ENCODE measurements at regions not wholly inside any gene's neighbourhood (a gene's known extent, or its start where the extent isn't known, plus 50 kb on each side); places are given as distances from the start of the nearest gene placed in this dataset.

DNA sequence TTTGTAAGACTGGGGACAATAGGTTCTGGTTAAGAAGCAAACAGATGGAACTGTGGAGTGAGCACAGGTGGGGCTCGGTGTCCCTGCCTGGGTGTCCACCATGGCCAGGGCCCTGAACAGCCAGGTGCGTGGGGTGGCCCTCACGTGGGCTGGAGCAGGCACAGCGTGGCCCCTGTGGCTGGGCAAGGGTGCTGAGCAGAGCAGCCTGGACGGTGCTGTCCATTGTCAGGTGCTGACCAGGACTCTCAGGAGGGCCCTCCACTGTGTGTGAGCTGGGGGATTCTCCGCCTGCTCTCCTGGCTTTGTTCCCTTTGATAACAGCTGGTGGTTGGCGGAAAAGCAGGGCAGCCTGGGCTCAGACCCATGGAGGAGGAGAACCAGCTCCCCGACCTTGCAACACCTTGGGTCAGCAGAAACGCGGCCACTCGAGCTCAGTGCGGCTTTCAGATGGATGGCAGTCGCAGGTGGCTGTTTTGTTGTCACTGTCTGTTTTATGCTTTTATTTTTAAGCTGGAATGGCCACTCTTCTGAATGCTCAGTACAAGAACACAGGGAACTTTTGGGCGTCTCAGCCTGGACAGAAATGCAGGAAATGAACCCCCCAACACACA, 273.9 kb upstream of the ADARB2 start:
- DNase-seq (ENCODE audit: low spot score) = peak; percentile 9
- in situ Hi-C loops (cut with HindIII; ENCODE audit: low sequenced_read_pairs) = no loop called here

DNA sequence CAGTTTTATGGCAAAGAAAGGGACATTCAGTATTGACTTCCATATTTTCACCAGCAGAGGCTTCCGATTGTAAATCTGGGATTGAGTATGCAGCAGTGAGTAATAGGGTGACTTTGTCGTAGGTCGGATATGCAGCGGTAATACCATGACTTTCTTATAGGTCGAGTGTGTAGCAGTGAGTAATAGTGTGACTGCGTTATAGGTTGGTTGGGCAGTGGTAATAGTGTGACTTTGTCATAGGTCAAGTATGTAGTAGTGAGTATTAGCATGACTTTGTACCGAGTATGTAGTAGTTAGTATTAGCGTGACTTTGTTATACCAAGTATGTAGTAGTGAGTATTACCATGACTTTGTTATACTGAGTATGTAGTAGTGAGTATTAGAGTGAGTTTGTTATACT, 268.2 kb upstream of the ADARB2 start:
- DNase-seq (ENCODE audit: low spot score) = no peak
- in situ Hi-C loops (cut with HindIII; ENCODE audit: low sequenced_read_pairs) = no loop called here

DNA sequence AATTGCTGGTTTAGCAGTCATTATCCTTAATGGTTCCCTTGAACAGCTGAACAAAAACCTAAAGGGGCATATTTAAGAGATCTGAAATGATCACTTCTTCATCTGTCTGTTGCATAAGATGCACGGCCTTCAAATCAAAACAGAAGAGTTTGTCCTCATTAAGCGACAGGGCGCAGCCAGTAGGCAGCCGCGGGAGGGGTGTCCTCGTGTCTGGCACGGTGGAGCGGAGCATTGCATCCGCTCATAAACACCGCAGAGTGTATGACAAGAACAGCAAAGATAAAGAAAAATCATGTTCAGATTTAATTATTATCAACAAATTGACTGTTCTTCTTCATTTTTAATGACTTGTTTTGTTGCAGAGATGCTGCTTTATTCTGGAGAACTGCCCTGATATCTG, 255.6 kb upstream of the ADARB2 start:
- no peak for DNase-seq (ENCODE audit: low spot score)
- in situ Hi-C loops (cut with HindIII; ENCODE audit: low sequenced_read_pairs) = no loop called here

DNA sequence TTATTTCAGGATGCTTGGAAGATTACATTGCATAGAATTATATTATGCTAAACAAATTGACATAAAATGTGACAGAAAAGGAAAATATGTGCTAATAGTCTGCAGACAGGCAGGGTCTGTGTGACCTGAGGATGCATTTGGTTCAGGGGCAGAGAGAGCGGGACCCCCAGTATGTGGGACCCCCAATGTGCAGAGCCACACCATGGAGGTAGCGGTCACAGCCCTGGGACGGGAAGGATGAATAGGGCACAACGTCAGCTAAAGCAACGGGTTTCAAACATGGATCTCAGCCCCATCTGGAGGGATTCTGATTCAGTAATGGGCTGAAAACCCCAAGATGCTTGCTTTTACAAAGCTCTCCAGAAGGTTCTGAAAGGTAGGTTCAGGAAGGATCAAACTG, 251.8 kb upstream of the ADARB2 start:
- no peak for DNase-seq (ENCODE audit: low spot score)
- in situ Hi-C loops (cut with HindIII; ENCODE audit: low sequenced_read_pairs) = no loop called here

DNA sequence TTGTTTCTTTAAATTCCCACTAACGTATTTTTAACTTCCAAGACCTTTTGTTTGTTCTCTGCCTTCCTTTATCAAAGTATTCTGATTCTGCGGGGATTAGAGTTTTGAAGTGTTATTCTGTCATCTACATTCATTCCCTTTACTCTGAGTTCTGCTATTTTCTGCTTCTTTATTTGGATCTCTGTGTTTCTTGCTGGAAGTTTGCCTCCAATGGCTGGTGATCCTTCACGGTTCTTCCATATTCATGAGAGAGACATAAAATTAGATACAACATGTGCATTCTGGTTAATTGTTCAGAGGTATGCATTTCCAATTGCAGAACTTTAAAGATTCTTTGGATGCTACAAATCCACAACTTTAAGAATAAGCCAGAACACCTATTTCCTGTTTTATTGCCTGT, 244.7 kb upstream of the ADARB2 start:
- in situ Hi-C loops (cut with HindIII; ENCODE audit: low sequenced_read_pairs) = no loop called here
- DNase-seq (ENCODE audit: low spot score) = no peak

DNA sequence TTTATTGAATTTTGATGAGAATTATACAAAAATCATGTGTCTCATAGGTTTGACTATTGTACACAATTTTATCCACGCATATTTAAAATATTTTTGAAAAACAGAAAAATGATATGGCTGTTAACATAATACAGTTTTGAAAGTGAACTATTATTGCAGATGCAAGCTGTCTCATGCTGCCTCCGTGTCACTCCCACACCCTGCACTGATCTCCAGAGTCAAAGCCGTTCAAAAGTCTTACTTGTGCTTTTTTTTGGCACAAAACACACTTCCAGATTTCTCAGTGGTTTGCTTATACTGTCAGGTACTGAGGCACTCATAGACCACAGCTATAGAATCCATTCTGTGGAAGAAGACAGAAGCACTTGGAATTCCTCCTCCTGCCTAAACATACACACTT, 243.1 kb upstream of the ADARB2 start:
- in situ Hi-C loops (cut with HindIII; ENCODE audit: low sequenced_read_pairs) = no loop called here
- DNase-seq (ENCODE audit: low spot score) = no peak

DNA sequence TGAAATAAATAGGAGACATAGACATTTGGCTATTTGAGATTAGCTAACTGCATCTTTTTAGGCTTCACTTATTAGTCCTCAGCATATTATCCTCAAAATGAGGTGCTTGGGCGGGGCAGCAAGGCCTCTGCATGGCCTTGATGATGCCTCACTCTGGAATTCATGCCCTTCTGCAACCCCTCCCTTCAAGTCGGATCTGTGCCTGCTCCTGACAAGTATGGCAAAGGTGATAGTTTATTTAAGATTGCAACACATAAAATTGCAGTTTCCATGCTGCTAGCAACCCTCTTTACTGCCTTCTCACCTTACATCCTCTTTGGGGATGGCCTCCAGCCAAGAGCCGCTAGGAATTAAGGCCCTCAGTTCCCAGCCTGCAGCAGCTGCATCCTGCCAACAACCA, 241.3 kb upstream of the ADARB2 start:
- in situ Hi-C loops (cut with HindIII; ENCODE audit: low sequenced_read_pairs) = no loop called here
- no peak for DNase-seq (ENCODE audit: low spot score)

DNA sequence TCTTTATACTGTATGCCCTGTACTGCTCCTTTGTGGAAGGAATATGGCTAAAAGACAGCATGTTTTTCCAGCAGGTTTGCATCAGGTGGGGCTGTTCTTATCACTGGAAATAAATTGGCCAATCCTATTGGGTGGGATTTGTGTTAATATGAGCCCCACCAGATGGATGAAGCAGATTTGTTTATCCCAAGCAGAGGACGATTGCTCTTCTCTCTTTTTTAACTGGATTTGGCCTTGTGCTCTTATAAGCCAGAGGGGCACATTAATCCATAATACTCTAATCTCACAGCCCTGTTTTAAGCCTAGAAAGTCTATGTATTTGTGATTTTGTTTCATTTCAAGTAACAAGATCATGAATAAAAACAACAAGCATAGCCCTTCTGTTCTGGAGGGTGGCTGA, 240.1 kb upstream of the ADARB2 start:
- no peak for DNase-seq (ENCODE audit: low spot score)
- in situ Hi-C loops (cut with HindIII; ENCODE audit: low sequenced_read_pairs) = no loop called here

DNA sequence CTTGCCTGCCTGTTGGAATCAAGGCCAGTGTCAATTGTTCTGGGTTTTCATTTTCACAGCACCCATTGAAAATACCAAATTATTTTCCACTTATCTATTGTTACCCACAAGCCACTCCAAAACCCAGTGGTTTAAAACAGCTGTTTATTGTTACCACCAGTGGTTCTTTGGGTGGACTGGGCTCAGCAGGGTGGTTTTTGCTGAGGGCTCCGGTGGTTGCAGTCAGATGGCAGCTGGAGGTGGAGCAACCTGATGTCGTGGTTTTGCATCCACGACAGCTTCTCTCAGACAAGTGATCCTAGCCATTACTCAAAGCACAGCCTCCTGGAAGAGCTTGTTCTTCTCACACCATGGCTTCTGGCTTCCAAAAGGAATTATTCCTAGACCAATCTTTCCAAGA, 235.1 kb upstream of the ADARB2 start:
- in situ Hi-C loops (cut with HindIII; ENCODE audit: low sequenced_read_pairs) = no loop called here
- no peak for DNase-seq (ENCODE audit: low spot score)

DNA sequence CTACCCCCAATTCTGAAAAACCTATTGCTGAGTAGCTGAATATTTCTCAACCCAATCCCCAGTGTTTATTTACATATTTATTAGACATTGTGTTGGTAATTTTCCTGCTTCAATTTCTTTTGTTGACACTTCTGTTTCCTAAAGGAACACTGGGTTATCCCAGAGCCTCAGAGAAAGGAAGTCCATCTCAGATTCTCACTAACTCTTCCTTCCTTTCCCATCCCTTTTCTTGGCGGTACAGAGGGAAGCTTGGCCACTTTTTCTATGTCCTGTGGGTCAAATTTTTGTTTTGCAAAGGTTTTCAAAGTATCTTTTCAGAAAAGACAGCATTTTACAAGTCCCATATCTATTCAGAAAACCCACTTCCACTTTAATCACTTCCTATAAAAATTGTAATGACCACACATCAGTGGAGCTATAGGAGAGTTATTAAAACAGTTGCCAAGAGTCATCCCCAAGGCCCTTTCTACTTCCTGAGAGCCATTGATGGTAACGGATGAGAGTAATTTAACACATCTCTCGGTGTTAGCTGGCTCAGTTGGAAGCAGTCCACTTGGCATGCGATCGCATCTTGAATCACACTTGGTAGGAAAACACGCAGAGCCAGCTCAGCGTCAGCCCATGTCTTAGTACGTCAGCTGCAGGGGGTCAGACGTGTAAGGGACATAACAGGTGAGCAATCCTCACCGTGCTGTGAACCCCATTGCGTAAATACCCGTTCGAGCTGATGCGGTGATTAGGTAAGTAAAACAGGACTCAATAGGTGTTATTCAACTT, 231.1 kb upstream of the ADARB2 start:
- in situ Hi-C loops (cut with HindIII; ENCODE audit: low sequenced_read_pairs) = no loop called here
- no peak for DNase-seq (ENCODE audit: low spot score)

DNA sequence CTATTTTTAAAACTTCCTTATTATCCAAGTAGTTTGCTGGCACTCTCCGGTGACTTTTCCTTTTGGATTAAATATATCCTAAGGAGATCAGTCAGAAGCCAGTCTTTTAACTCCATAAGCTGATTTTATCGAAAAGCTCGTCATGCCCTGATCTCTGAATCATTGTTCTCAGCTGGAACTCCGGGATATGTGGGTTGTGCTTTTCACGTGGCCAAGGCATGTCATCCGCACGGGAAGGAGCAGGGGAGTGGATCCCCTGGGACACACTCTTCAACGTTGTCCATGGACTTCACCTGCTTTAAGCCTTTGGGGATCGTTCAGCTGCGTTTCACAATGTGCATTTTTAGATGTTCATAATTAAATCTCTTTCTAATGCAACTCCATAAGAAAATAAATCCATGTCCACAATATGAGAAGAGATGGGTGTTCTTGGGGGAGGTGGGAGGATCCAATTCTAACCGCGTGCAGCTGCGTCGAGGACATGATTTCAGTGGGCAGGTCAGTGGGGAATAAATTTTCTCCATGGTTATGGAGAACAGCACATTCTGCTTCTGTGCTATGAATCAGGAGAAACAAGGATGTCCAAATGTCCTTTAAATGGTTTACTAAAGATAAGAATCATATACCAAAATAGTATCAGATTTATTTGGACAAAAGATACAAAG, 229.5 kb upstream of the ADARB2 start:
- in situ Hi-C loops (cut with HindIII; ENCODE audit: low sequenced_read_pairs) = no loop called here
- no peak for DNase-seq (ENCODE audit: low spot score)

DNA sequence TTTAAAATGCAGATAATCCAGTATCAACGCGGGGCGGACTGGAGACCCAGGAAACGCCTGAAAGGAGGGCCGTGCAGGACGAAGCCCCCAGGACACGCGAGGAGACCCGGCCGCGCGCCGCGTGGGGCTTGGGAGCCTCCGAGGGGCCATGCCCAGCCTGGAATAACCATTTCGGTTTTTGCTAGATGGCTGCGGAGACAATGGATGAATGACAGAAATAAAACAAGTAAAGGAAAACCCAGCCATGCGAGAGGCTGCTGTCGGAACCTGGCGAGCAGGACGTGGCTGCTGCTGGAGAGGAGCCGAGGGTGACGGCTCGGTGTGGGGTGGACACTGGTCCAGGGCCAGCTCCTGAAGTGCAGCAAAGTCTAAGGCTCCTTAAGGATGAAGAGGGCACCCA, 227.2 kb upstream of the ADARB2 start:
- no peak for DNase-seq (ENCODE audit: low spot score)
- in situ Hi-C loops (cut with HindIII; ENCODE audit: low sequenced_read_pairs) = no loop called here

DNA sequence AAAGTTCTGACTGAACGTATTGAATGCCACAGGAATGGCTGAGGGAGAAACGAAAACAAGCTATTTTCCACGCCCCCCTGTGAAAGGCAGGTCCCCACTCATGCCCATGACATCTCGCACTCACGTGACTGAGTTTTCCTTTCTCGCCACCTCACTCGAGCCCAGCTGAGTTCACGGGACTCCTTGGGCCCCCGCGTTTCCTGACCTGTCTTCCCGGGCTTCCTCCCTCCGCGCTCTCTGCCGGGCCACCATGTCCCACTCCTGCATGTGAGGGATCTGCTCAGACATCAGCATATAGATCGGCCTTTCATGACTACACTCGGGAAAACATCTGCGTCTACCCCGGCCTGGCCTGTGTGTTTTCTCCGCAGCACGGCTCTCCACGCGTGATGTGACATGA, 226.0 kb upstream of the ADARB2 start:
- no peak for DNase-seq (ENCODE audit: low spot score)
- in situ Hi-C loops (cut with HindIII; ENCODE audit: low sequenced_read_pairs) = no loop called here

DNA sequence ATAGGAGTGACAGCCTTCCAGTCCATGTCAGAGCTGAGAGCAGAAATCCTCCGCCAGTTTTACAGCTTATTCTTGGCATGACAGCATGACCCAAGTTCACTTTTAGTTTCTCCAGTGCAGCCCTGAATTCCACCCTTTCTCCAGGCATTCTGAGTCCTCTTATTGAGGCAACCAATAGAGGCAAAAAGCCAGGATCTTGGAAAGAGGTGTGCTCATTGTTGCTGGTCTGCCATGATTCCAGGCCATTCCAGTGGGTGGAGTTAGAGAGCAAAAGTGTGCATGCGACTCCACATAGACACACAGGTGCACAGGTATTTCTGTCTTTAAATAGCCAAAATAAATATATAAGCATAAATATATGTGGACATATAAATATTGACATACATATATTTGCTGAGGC, 224.7 kb upstream of the ADARB2 start:
- no peak for DNase-seq (ENCODE audit: low spot score)
- in situ Hi-C loops (cut with HindIII; ENCODE audit: low sequenced_read_pairs) = no loop called here

DNA sequence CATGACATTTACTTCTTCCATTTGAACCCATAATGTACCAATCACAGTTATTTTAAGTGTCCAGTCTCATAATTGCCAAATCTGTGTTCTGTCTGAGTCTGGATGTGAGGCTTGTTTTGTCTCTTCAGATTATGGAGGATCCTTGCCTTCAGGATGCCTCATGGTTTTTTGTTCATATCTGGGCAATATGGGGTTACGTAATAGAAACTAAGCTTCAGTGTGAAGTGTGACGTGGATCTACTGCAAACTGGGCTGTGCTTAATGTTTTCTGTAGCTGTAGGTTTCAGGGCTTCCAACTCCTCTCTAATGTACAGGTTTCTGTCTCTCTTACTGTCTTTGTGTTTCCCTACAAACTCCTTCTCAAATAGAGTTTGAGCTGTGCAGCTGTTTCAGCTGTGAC, 223.7 kb upstream of the ADARB2 start:
- in situ Hi-C loops (cut with HindIII; ENCODE audit: low sequenced_read_pairs) = no loop called here
- DNase-seq (ENCODE audit: low spot score) = no peak

DNA sequence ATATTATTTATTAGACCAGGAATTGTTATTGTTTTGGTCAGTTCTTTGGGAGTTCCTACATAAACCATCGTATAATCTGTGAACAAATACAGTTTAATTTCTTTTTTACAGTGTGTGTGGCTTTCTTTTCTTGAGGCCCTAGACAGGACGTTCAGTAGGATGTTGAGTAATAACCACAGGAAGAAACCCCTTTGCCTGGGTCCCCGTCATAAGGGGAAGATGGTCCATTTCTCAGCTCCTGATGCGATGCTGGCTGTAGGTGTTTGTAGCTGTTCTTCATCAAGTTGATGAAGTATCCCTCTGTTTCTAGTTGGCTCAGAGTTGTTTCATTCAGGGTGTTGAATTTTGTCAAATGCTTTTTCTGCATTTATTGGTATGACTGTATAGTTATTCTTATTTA, 219.7 kb upstream of the ADARB2 start:
- in situ Hi-C loops (cut with HindIII; ENCODE audit: low sequenced_read_pairs) = no loop called here
- DNase-seq (ENCODE audit: low spot score) = no peak

DNA sequence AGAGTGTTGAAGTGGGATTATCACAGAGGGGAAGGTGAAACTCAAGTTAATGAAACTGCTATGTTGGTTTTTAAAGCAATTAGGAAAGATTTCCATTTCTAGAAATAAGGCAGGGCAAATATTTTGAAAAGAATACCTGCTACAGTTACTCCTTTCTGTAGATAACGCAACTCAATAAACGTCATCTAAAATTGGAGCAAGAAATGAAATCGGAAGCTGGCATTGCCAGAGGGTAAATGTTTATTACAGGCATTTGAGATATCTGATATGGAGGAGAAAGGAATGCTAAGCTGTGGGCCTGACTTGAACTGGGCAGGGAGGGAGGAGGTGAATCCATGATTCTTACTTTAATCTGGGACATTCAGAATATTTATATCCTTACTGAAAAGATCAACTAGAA, 217.0 kb upstream of the ADARB2 start:
- in situ Hi-C loops (cut with HindIII; ENCODE audit: low sequenced_read_pairs) = no loop called here
- no peak for DNase-seq (ENCODE audit: low spot score)

DNA sequence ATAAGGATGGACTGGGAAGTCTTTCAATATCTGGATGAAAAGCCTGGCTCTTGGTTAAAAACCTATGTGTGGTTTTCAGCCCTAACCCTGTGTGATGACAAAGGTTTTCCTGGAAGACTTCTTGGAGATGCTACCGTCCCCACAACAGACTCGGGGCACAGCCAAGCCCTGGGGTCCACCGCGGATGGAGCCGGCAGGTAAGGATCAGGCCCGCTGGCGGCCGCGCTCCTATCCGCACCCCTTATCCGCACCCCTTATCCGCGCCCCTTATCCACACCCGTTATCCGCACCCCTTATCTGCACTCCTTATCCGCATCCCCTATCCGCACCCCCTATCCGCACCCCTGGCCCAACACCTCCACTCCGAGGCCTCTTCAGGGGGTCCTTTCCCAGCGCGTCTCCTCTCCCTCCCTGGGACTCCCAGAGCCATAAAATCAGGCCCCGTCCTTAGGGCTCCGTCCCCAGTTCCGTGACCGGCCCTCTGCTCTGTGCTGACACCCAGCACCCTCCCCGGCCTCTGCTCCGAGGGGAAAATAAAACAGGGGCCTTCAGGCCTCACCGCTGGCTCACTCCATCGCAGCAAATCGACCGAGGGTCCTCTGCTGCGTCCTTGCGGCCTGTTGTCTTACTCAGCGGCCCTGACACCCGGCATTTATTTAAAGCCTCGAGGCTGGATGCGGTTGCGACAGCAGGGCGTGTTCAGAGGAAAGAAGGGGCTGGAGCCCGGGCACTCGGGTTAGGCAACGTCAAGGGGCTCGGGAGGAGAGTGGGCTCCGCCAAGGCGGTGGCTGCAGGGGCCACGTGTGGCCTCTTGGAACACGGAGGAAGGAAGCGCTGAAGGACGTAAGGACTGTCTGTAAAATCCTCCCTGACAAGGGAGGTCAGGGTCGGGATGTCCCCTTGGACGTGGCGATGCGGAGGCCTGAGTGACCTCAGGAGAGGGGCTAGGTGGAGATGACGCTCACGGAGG, 215.1 kb upstream of the ADARB2 start:
- no peak for DNase-seq (ENCODE audit: low spot score)
- in situ Hi-C loops (cut with HindIII; ENCODE audit: low sequenced_read_pairs) = no loop called here

DNA sequence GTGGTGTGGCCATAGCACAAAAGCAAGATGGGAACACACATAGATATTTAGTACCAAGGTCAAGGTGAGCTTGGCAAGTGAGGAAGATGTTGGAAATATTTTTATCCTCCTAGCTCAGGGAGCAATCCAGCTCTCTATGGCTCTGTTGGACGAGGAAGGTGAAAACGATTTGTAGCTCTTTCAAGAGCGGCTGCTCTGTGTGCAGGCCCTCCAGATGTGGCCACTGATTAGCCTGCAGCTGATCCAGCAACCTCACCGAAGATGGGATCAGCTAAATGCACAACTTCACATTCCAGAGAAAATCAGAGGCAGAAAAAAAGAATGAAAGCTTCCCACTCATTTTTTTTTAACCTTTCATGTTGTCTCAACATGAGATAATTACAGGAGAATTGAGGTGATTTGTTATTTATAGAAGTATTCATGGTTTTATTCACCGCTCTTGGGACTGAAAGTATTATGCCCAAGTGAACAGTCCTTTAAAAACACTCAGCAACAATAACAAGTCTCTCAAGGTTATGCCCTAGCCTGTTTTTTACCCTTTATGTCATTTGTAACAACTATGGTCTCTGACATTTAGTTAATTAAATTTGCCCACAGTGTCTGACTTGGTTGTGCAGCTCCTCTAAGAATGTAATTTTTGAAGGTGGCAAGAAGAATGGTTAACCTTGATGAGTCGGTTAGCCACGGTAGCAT, 213.6 kb upstream of the ADARB2 start:
- in situ Hi-C loops (cut with HindIII; ENCODE audit: low sequenced_read_pairs) = no loop called here
- DNase-seq (ENCODE audit: low spot score) = no peak

All from G401 (cell line).